Erythroblast (primary cell): ENCODE measurements at regions not wholly inside any gene's neighbourhood (a gene's known extent, or its start where the extent isn't known, plus 50 kb on each side); places are given as distances from the start of the nearest gene placed in this dataset.

ENCODE experiments used
- GATA1 ChIP-seq: IDR thresholded peaks from 2 replicates; pipeline ENCODE4 v1.6.1; 2011; ENCODE audit warnings: low read depth, mild to moderate bottlenecking, control low read depth, low read length, moderate library complexity
- POLR2A ChIP-seq: IDR thresholded peaks from 2 replicates; pipeline ENCODE4 v1.6.1; 2011; ENCODE audit warnings: mild to moderate bottlenecking, low read length

GRCh38 chr14:38960946-38961531 lies 142.0 kb downstream of the SEC23A start:
- TF ChIP-seq POLR2A (no peak), GATA1 (no peak)
